Ectodermal cell (in vitro differentiated cells): ENCODE measurements at regions not wholly inside any gene's neighbourhood (a gene's known extent, or its start where the extent isn't known, plus 50 kb on each side); places are given as distances from the start of the nearest gene placed in this dataset.

Experiments
- H3K27ac ChIP-seq: 2 replicates; pipeline ENCODE4 v1.7.0; 2013; ENCODE audit warnings: mild to moderate bottlenecking, low read depth, low read length; ENCODE audit not compliant: insufficient read depth, poor library complexity, severe bottlenecking
- H3K27me3 ChIP-seq: 2 replicates; pipeline ENCODE4 v1.7.0; 2013; ENCODE audit warnings: mild to moderate bottlenecking, low read length; ENCODE audit not compliant: insufficient read depth, control insufficient read depth, poor library complexity, severe bottlenecking
- H3K36me3 ChIP-seq: one replicate; pipeline ENCODE4 v1.7.0; 2013; ENCODE audit warnings: low read length; ENCODE audit not compliant: control insufficient read depth, insufficient read depth
- H3K4me1 ChIP-seq: one replicate; pipeline ENCODE4 v1.7.0; 2013; ENCODE audit warnings: low read length; ENCODE audit not compliant: control insufficient read depth, insufficient read depth
- H3K4me3 ChIP-seq: 2 replicates; pipeline ENCODE4 v1.7.0; 2013; ENCODE audit warnings: low read depth, low read length, control low read depth; ENCODE audit not compliant: insufficient read depth
- H3K9me3 ChIP-seq: 2 replicates; pipeline ENCODE4 v1.7.0; 2013; ENCODE audit warnings: mild to moderate bottlenecking, low read length, moderate library complexity; ENCODE audit not compliant: control insufficient read depth
- WGBS, 2 experiments: methylation state at CpG; one replicate each; pipeline ENCODE4 v1.1.7; 2013; ENCODE audit warnings: missing lambda C conversion rate in 2 of 2; 5-methylcytosine and 5-hydroxymethylcytosine counted together

GRCh38 chr13:97559030-97559429, 125.1 kb downstream of the RAP2A start:
- Histone ChIP-seq H3K4me1 (no peaks in the 10 kb centered on the region), H3K36me3 (no peaks in the 10 kb centered on the region), H3K9me3 (no peaks in the 10 kb centered on the region), H3K4me3 (no peak overlapping the region), H3K27me3 (no peaks in the 10 kb centered on the region), H3K27ac (no peak overlapping the region)
- 84% methylated on average over 1 of the region's 2 CpGs; no CpG with 5 or more reads in 1 of the 2 experiments for WGBS, 2 experiments

- 93 to 96% methylated on average over 3 of the region's 3 CpGs for WGBS, 2 experiments
- no peaks in the 10 kb centered on the region for H3K4me1 ChIP-seq
- H3K4me3 ChIP-seq, result no peak overlapping the region
- H3K27me3 ChIP-seq, result no peaks in the 10 kb centered on the region
- no peaks in the 10 kb centered on the region for H3K9me3 ChIP-seq
- H3K36me3 ChIP-seq, result no peaks in the 10 kb centered on the region
- H3K27ac ChIP-seq, result no peak overlapping the region
Measured at GRCh38 chr13:97559981-97560380, 126.0 kb downstream of the RAP2A start.

- no peak overlapping the region for H3K27ac ChIP-seq
- 80 to 100% methylated on average over 1 of the region's 1 CpG for WGBS, 2 experiments
- H3K4me1 ChIP-seq, result no peaks in the 10 kb centered on the region
- no peaks in the 10 kb centered on the region for H3K36me3 ChIP-seq
- H3K27me3 ChIP-seq, result no peaks in the 10 kb centered on the region
- H3K9me3 ChIP-seq, result no peaks in the 10 kb centered on the region
- no peak overlapping the region for H3K4me3 ChIP-seq
Measured at GRCh38 chr13:97561182-97561581, 127.2 kb downstream of the RAP2A start.

- no peak overlapping the region for H3K27ac ChIP-seq
- WGBS, 2 experiments, result 87 to 88% methylated on average over 1 of the region's 1 CpG
- no peaks in the 10 kb centered on the region for H3K27me3 ChIP-seq
- H3K4me3 ChIP-seq, result no peak overlapping the region
- H3K9me3 ChIP-seq, result no peaks in the 10 kb centered on the region
- no peaks in the 10 kb centered on the region for H3K36me3 ChIP-seq
- no peaks in the 10 kb centered on the region for H3K4me1 ChIP-seq
Measured at GRCh38 chr13:97562962-97563361, 129.0 kb downstream of the RAP2A start.

GRCh38 chr13:97564956-97565355, 131.0 kb downstream of the RAP2A start:
- Histone ChIP-seq H3K4me1 (peaks cover 11% of the 10 kb centered on the region), H3K27me3 (no peaks in the 10 kb centered on the region), H3K36me3 (no peaks in the 10 kb centered on the region), H3K4me3 (no peak overlapping the region), H3K9me3 (no peaks in the 10 kb centered on the region), H3K27ac (no peak overlapping the region)
- WGBS, 2 experiments, result 96 to 97% methylated on average over 5 of the region's 5 CpGs

GRCh38 chr13:97565906-97566305, 131.9 kb downstream of the RAP2A start:
- H3K27me3 ChIP-seq, result no peaks in the 10 kb centered on the region
- H3K27ac ChIP-seq, result no peak overlapping the region
- WGBS, 2 experiments, result 94 to 98% methylated on average over 3 of the region's 3 CpGs
- no peak overlapping the region for H3K4me3 ChIP-seq
- H3K4me1 ChIP-seq, result peaks cover 13% of the 10 kb centered on the region
- H3K9me3 ChIP-seq, result no peaks in the 10 kb centered on the region
- no peaks in the 10 kb centered on the region for H3K36me3 ChIP-seq

- Histone ChIP-seq H3K4me1 (peaks cover 13% of the 10 kb centered on the region), H3K9me3 (no peaks in the 10 kb centered on the region), H3K27ac (no peak overlapping the region), H3K36me3 (no peaks in the 10 kb centered on the region), H3K4me3 (no peak overlapping the region), H3K27me3 (no peaks in the 10 kb centered on the region)
- WGBS, 2 experiments, result 90 to 98% methylated on average over 2 of the region's 2 CpGs
Measured at GRCh38 chr13:97566907-97567306, 132.9 kb downstream of the RAP2A start.

- no peak overlapping the region for H3K27ac ChIP-seq
- H3K36me3 ChIP-seq, result no peaks in the 10 kb centered on the region
- no peak overlapping the region for H3K4me3 ChIP-seq
- no peaks in the 10 kb centered on the region for H3K9me3 ChIP-seq
- WGBS, 2 experiments, result 89 to 94% methylated on average over 3 of the region's 3 CpGs
- peaks cover 13% of the 10 kb centered on the region for H3K4me1 ChIP-seq
- no peaks in the 10 kb centered on the region for H3K27me3 ChIP-seq
Measured at GRCh38 chr13:97567510-97568243, 133.7 kb downstream of the RAP2A start.

- Histone ChIP-seq H3K27ac (no peak overlapping the region), H3K4me3 (no peak overlapping the region), H3K9me3 (no peaks in the 10 kb centered on the region), H3K4me1 (peaks cover 13% of the 10 kb centered on the region), H3K36me3 (no peaks in the 10 kb centered on the region), H3K27me3 (no peaks in the 10 kb centered on the region)
- WGBS, 2 experiments, result 41 to 53% methylated on average over 1 of the region's 1 CpG
Measured at GRCh38 chr13:97568850-97569249, 134.9 kb downstream of the RAP2A start.

- H3K4me1 ChIP-seq, result peaks cover 13% of the 10 kb centered on the region
- H3K27me3 ChIP-seq, result no peaks in the 10 kb centered on the region
- no peak overlapping the region for H3K27ac ChIP-seq
- no peak overlapping the region for H3K4me3 ChIP-seq
- H3K9me3 ChIP-seq, result no peaks in the 10 kb centered on the region
- no peaks in the 10 kb centered on the region for H3K36me3 ChIP-seq
- WGBS, 2 experiments, result 89 to 94% methylated on average over 7 to 8 of the region's 8 CpGs
Measured at GRCh38 chr13:97569841-97570240, 135.9 kb downstream of the RAP2A start.
